GM19025 (cell line): ENCODE measurements at regions not wholly inside any gene's neighbourhood (a gene's known extent, or its start where the extent isn't known, plus 50 kb on each side); places are given as distances from the start of the nearest gene placed in this dataset.

Experiments used
- ATAC-seq: cut with Tn5 transposase; IDR thresholded peaks from one replicate; pipeline ENCODE4 v1.9.1; 2021; ENCODE audit warnings: mild to moderate bottlenecking, low read depth, moderate library complexity; ENCODE audit not compliant: unreplicated experiment

GRCh38 chr2:2715036-2715818, 384.2 kb upstream of the MYT1L start:
- no peak for ATAC-seq

GRCh38 chr2:2714408-2714807, 383.3 kb upstream of the MYT1L start:
- no peak for ATAC-seq

- ATAC-seq, result no peak
Observed at GRCh38 chr2:2709431-2709770, 378.3 kb upstream of the MYT1L start.

GRCh38 chr2:2708575-2709430, 377.7 kb upstream of the MYT1L start:
- ATAC-seq, result no peak

- no peak for ATAC-seq
Observed at GRCh38 chr2:2707206-2707991, 376.3 kb upstream of the MYT1L start.

GRCh38 chr2:2706306-2706705, 375.2 kb upstream of the MYT1L start:
- ATAC-seq, result no peak

GRCh38 chr2:2705871-2706270, 374.8 kb upstream of the MYT1L start:
- ATAC-seq, result no peak

- no peak for ATAC-seq
Observed at GRCh38 chr2:2704428-2705090, 373.5 kb upstream of the MYT1L start.

- no peak for ATAC-seq
Observed at GRCh38 chr2:2703762-2704427, 372.8 kb upstream of the MYT1L start.

GRCh38 chr2:2703172-2703571, 372.1 kb upstream of the MYT1L start:
- no peak for ATAC-seq

GRCh38 chr2:2702385-2702784, 371.3 kb upstream of the MYT1L start:
- no peak for ATAC-seq

- no peak for ATAC-seq
Observed at GRCh38 chr2:2701813-2702212, 370.7 kb upstream of the MYT1L start.

- ATAC-seq, result no peak
Observed at GRCh38 chr2:2701176-2701781, 370.2 kb upstream of the MYT1L start.

GRCh38 chr2:2699121-2699505, 368.0 kb upstream of the MYT1L start:
- ATAC-seq, result no peak

- no peak for ATAC-seq
Observed at GRCh38 chr2:2698182-2699120, 367.4 kb upstream of the MYT1L start.

- no peak for ATAC-seq
Observed at GRCh38 chr2:2696733-2697455, 365.8 kb upstream of the MYT1L start.

GRCh38 chr2:2696325-2696724, 365.2 kb upstream of the MYT1L start:
- no peak for ATAC-seq

GRCh38 chr2:2694746-2695145, 363.7 kb upstream of the MYT1L start:
- no peak for ATAC-seq
